HG02973 (cell line): ENCODE measurements at regions not wholly inside any gene's neighbourhood (a gene's known extent, or its start where the extent isn't known, plus 50 kb on each side); places are given as distances from the start of the nearest gene placed in this dataset.

Source experiments
- ATAC-seq: cut with Tn5 transposase; IDR thresholded peaks from one replicate; pipeline ENCODE4 v1.9.1; 2021; ENCODE audit warnings: moderate library complexity; ENCODE audit not compliant: unreplicated experiment

DNA sequence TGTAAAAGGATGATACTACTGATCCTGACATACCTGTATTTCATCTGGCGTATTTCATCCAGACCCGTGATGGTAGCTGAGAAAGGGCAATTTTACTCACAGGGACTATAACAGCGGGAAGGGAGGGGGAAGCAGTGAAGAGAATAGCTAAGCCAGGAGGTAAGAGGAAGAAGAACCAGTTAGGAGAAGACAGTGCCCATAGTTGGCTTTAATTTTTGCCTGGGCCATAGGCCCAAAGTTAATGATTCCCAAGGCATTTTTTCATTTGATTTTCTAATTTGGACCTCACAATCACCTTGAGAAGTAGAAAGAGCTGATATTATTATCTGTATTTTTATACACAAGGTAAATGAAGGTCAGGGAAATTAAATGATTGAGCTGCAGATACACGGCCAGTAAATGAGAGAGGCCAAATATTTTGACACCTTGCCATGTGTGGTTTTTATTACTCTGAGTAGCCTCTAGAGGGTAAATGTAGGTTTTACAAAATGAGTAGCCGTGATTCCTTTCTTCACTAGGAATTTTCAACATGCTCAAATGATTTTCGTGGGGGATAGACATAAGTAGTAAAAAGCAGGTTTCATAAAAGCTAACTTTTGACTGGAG lies 382.2 kb downstream of the FUT8 start:
- ATAC-seq, result no peak

DNA sequence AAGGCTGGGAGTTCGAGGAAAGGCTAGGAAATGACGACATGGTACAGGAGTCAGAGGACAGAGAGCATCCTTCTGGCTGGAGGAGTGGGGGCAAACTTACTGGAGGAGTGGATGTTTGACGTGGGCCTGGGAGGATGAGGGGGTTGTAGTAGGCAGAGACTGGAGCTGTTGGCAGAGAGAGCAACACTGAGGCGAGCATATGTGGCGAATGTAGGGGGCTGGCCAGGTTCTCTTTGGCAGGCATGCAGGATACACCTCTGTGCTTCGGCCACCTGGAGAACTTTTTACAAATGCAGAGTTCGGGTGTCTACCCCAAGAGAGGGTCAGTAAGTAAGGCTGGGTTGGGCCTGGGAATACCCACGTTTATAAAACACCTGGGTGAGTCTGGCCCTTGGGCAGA lies 385.7 kb downstream of the FUT8 start:
- ATAC-seq, result no peak

DNA sequence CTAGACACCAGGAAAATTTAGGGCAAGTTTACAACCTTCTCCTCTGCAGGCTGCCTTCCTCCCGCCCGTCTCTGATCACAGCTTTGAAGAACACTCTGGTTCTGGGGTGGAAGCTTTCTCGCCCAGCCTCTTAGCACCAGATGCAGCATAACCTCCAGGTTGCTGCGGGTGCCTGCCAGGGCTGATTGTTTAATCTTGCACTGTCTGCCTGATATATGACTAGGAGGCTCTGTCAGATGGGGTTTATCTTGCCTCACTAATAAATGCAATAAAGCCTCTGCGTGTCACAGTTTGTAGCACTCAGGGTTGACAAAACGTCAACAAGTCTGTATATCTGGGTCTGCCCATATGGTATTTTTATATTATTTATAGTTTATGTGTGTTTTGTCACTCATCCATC lies 388.2 kb downstream of the FUT8 start:
- ATAC-seq, result no peak

DNA sequence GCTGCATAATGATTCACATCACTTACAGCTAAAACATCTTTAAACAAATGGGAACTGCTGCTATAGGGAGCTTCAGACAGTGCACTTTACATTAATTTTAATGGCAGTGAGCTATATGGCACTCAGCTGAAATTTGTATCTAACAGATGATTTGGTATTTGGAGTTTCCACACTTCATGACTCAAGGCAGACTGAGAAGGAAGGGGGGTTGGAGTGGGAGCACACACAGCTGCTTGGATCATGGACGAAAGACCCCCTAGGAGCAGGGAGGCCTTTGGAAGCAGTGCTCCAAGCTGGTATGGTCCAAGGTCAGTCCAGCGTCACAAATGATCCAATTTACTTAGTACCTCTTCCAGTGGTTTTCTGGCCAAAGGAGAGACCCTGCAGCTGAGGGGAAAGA lies 389.7 kb downstream of the FUT8 start:
- no peak for ATAC-seq

DNA sequence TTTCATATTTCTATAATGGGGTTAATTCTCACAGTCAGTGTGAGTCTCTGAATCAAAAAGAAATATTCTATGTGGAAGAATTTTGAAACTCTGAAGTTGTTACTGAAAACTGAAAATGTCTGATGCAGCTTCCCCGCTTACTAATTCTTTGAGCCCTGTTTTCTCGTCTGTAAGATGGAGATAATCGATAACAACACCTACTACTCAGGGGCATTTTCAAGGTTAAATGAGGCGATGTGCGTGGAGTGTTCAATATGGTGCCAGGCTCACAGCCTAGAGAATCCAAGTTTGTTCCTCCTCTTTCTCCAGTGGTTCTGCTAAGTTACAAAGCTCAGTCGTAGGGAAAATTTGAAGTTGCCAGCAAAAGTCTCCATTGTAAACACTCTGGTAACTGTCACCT lies 391.4 kb downstream of the FUT8 start:
- no peak for ATAC-seq

DNA sequence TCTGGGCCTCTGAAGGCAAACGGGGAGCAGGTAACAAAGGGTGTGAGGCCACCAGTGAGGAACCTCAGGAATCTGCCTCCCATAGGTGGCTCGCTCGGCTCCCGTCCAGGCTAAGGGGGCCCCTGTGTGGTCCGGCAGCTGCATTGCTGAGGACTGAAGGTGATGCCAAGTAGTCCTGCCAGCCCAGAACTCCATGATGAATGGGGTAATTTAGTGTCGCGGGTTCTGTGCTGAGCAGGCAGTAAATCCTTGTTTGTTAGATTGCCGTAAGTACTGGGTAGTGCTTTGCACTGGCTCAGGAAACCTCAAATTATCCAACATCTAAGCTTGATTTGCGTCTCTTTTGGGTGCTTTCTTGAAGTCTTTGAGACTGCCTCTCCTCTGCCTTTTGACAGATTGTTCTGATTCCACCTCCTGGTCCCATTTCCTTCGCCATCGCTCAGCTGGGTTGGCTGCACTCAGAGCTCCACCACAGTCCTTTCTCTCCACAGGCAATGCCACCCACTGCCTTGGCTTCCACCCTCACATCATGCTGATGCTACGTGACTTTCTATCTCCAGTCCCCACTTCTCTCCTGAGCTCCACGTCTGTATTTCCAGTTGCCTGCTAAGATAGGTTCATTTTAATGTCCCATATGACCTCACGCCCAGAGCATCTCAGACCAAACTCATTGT lies 392.0 kb downstream of the FUT8 start:
- no peak for ATAC-seq

DNA sequence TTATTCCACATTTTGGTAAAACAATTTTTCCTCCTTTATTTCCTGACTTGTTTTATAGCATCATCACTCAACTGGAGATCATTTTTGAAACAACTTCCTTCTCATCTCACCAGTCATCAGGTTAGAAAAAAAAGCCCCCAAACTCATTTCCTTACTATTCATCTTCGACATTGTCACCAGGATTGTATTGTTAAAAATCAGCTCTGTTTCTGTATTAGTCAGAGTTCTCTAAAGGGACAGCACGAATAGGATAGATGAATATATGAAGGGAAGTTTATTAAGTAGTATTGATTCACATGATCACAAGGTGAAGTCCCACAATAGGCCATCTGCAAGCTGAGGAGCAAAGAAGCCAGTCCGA lies 392.6 kb downstream of the FUT8 start:
- no peak for ATAC-seq

DNA sequence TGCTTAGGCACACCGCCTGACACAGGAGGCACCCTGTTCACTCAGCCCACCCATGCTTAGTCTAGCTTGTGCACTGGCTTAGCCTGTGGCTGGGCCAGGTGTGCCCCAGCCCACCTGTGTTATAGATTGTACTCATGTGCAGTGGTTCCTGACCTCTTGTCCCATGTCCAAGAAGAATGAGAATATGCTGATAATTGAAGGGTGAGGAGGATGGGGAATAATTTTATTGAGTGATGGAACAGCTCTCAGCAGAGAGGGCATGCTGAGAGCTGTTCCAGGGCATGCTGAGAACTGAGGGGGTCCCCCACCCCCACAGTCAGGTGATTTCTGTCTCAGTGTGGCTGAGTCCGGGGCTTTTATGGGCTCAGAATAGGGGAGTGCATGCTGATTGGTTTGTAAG lies 395.9 kb downstream of the FUT8 start:
- ATAC-seq, result no peak

DNA sequence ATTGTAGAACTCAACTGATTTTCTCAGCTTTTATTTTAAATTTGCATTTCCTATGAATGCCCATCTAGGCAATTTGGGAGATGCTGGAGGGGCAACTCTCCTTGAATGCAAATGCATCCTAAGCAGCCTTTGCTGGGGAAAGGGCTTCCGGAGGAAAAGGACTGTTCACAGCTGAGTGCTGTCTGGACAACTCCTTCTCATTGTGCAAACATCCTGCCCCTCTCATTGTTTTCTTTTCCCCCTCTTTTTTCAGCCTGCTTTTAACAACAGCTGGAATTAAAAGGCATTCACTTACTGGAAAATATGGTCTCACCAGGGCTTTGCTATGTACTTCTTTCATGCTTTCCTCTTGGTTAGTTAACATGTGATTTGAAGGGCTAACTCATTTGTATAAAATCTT lies 397.8 kb downstream of the FUT8 start:
- no peak for ATAC-seq

DNA sequence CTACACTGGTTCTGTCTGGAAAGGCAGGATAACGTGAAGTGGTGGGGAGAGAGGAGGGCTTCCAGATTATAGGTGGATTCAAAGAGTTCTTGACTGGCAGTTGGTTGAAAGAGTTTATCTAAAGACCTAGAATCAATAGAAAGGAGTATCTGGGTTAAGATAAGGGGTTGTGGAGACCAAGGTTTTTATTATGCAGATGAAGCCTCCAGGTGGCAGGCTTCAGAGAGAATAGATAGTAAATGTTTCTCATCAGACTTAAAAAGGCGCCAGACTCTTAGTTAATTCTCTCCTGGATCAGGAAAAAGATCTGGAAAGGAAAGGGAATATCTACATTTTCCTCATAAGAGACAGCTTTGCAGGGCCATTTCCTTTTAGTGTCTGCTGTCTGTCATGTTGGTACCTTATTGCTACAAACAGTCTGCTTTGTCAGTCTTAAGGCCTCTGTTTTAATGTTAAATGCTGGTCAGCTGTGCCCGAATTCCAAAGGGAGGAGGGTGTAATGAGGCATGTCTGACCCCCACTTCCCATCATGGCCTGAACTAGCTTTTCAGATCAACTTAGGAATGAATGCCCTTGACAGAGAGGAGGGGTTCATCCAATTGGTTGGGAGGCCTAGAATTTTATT lies 401.3 kb downstream of the FUT8 start:
- ATAC-seq, result no peak

DNA sequence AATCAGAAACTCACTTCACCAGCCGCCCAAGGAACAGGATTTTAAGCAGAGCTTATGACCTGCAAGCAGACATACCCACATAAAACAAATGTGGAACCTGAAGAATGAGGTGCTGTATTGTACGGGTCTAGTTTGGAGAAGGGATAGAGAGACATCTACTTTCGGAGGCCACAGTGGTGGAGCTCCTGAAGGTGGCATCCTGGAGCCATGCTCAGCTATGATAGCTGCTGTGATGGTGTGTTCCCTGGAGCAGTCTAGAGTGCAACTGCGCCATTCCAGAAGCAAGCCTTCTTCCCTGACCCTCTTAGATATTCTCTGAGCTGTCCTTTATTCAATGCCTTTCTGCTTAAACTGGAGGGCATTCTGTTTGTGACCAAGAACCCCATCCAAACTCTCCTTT lies 402.6 kb downstream of the FUT8 start:
- ATAC-seq, result no peak

DNA sequence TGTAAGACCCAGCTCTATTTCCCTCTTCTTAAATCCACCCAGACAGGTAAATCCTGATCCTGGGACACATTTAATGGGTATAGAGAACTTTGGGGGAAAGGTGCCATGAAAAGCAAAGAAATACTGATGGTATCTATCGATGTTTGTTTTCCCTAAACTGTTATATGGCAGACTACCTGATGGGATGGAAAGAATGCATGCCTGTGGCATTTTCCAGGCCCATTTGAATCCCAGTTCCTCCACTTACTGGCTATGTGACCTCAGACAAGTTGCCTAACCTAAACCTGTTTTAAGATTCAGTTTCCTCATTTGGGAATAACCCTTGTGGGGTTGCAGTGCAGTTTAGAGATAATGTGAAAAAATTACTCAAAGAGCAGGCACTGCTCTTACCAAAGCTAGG lies 404.5 kb downstream of the FUT8 start:
- no peak for ATAC-seq

DNA sequence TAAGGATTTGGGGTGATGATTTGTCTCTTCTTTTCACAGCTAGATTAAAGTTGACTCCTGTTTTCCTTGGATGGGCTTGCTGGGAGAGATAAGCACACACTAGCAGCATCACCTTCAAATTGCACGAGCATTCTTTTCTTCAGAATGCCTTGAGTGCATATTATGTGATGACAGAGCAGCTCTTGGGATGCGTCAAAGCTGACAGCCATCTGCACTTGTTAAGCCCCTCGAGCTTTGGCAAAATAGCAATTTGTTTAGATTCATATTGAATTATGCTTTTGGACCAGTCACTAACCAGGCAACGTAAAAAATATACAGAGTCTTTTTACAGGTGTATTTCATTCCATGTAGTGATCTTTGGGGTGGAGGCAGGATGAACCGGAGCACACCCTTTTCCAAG lies 407.0 kb downstream of the FUT8 start:
- ATAC-seq, result no peak

DNA sequence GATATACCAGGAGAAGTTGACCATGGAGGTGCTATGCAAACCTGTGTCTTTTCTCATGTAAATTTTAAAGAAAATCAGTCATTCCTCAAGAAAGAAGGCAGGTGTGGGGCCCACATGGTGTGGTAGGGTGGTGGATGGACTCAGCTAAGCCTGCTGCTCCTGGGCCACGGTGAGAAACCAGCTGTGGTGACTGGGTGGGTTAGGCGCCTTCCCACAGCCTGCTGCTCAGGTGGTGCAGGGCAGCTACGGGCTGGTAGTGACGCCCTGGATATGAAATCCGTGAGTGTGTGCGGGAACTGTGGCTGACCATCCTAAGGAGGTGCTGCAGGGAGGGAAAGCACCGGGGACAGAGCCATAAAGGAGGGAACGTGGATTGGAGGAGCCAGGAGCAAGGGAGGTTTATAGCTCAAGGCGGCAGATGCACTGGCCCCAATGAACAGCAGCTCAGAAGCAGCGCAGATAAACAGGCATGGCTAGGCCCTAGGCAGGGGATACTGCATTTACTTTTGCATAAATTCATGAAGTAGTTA lies 408.8 kb downstream of the FUT8 start:
- no peak for ATAC-seq

DNA sequence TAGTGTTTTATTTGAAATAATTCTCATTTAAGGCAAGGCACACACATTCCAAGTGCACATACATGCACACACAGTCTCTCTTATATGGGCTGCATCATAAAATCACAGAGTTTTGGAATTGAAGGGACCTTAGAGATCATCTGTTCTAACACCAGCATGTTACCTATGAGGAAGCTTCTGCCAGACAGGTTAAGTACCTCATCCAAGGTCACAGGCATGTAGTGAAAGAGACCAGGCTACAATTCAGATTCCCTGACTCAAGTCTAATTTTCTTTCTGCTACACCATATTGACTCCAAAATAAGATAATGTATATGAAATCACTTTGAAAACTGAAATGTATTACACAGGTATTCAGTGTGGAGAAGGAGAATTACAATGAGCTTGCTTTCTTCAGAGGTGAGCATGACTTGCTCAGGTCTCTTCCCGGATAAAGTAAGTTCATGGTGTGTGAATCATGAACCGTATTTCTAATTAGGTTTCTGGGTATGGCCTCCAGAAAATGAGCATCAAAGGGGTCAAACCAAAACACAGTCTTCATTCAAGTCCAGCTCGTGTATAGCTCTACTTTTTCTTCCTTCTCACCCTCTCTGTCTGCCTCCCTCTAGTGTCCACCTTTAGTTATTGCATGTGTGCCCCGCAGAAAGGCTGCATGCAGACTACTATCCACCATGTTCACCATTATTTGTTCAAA lies 411.9 kb downstream of the FUT8 start:
- ATAC-seq, result no peak

DNA sequence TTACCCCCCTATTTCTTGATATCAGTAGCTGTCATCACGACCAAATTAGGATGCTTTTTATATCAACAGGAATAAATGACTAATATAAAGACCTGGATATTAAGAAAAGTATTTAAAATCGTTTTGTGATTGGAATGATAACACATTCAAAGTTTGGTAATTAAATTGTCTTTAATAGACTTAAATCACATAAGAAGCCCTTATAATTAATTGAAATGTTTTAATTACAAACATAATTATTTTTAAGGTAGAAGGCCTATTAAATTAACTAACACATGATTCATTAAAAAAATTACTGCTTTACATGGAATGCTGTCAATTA lies 412.4 kb downstream of the FUT8 start:
- no peak for ATAC-seq

DNA sequence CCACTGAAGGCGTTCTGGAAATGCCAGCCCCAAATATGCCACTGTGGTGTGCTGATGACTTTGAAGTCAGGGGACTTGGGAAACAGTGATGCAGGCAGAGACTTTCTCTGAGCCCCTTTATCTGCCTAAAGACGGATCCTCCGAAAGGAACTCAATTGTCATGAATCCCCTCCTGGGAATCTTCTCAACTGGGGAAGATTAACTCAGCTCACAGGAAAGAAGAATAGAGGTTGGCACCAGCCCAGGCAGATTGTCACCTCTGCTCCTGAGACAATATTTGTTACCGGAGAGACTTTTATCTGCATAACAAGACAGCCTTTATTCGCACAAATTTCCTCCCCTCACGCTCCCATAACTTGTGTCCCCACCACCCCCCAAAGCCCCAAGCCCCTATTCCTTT lies 414.4 kb downstream of the FUT8 start:
- ATAC-seq, result no peak

DNA sequence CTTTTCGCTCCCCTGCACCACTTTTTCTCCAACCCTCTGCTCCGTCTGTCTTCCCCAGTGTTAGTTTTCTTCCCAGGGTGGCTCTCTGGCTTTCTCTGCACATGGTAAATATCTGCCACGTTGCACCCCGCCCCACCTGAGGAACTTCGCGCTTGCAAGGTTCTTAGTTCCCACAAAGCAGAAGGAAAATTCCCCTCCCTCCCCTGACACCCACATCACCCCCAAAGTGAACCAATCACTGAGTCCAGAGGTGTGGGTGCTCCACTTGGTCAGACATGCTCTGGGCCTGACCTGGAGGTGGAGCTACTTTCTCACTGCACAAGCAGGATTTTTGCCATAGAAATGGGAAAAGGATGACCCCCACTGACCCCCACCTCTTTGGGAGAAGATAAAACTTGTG lies 415.0 kb downstream of the FUT8 start:
- no peak for ATAC-seq

DNA sequence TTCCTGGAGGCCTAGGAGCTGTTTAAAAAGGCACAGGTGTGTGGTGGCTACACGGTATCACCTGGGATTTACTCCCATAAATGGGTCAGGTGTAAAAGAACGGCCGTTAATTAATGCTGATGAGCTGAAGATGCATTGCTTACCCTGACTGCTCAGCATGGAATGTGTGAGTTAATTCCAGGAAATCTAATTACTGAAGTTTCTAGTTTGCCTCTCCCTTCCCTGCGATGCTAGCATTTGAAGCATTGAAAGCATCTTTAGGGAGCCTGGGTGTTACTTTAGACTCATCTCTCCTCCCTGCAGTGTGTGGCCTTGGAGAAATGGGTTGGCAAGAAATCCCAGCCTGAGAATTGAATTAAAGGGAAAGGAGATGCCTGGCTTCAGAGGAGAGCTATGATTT lies 415.9 kb downstream of the FUT8 start:
- no peak for ATAC-seq

DNA sequence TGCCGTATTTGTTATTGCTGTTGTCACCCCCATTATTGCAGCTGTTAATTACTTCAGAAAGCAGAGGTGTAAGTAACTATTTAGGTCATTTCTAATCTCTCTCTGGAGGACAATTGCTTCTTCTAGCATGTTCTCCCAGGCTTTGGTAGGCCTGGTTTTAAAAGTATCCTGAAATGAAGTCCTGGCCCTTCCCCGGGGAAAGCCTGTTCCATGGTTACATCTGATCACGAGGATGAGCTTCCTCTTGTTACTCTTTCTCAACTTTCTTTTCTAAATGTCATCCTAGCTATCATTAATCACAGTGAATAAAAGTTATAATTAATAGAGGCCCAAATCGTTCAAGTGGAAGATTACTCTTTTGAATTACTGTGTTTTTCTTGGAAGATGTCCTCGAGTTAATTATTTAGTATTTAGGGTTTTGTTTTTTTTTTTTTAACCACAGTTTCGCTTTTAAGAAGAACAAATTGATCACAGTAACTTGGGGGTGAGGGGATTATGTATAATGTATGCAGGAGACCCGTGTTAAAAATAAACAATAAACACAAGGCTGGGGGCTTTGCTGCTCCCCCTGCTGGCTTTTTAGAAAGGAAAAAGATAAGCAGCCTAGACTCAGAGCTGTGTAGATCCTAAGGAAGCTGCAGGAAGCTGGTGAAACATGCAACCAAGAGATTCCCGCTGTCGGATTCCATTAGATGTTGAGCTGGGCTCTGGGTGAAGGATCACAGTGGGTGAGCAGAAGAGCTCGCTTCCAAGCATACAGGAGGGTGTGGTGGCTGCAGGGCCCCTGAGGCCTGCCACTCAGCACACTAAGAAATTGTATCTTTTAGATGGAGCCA lies 420.1 kb downstream of the FUT8 start:
- ATAC-seq, result no peak

DNA sequence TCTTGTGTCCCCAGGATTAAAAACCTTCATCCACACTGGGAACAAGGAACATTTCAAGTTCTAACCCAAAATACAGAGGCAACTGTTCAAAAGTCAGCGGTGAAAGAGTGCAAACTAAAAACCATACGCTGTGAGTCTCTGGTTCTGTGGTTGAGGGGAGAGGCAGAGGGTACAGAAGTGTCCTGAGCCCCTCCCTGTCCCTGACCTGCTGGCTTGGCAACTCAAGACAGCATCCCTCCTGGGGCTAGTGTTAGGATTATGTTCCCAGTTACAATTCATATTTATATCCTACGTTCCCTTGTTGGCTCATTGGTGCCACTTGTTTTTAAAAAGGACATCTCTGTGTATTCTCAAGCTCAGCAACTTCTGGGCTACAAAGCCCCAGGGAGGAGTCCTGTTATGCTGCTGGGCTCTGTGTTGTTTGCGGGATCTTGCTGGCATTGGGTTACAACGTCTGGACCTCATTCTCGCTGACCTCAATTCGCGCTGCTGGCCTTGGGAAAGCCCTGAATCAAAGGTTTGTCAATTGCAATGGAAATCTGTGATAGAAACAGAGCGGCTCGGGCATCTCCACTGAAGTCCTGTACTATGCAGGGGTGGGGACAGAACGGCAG lies 420.8 kb downstream of the FUT8 start:
- no peak for ATAC-seq
